SK-N-SH (cell line): ENCODE measurements at regions not wholly inside any gene's neighbourhood (a gene's known extent, or its start where the extent isn't known, plus 50 kb on each side); places are given as distances from the start of the nearest gene placed in this dataset.

Experiments
- CTCF ChIA-PET: fragments of 300-600, 350-600 bp; formaldehyde crosslinking; extraction: SDS; loops from one replicate; lab custom pipeline; 2021; lab: Yijun Ruan, JAX
- POLR2A ChIA-PET: fragments of 350-600 bp; sonication (Branson Sonifier 250); formaldehyde crosslinking; extraction: SDS; loops from one replicate; lab custom pipeline; 2020; ENCODE audit warnings: antibody characterized with exemption, inconsistent platforms; lab: Yijun Ruan, JAX
- DNase-seq: peaks from one replicate; pipeline ENCODE4 v3.0.0; 2012
- H2AFZ ChIP-seq: fragments of 200-600 bp; sonication (generic); 2 replicates; pipeline ENCODE4 v1.8.1; 2016; ENCODE audit warnings: antibody characterized with exemption, mild to moderate bottlenecking, low read depth
- H3F3A ChIP-seq: fragments of 200-600 bp; sonication (generic); replicated peaks from 2 replicates; pipeline ENCODE3; 2016; ENCODE audit warnings: antibody characterized with exemption, mild to moderate bottlenecking; ENCODE audit not compliant: insufficient read depth
- H3K27ac ChIP-seq, 2 experiments: fragments of 200-500 bp in 1 of 2; fragments of 200-600 bp in 1 of 2; sonication (Bioruptor generic) in 1 of 2; sonication (generic), shearing (Covaris generic) in 1 of 2; 2 replicates each; pipeline versions ENCODE4 v1.5.1 to v1.6.1; 2014 to 2016; ENCODE audit warnings: low read depth in 2 of 2, inconsistent platforms in 1 of 2, low read length in 1 of 2, mild to moderate bottlenecking in 1 of 2, mixed read lengths in 1 of 2
- H3K27me3 ChIP-seq: fragments of 200-600 bp; sonication (generic), shearing (Covaris generic); 2 replicates; pipeline ENCODE4 v1.6.1; 2016; ENCODE audit warnings: mixed run types; ENCODE audit not compliant: insufficient read depth
- H3K36me3 ChIP-seq, 2 experiments: fragments of 200-500 bp in 1 of 2; fragments of 200-600 bp in 1 of 2; sonication (Bioruptor generic) in 1 of 2; sonication (generic) in 1 of 2; replicated peaks in 1 of 2; 2 replicates each; pipeline versions ENCODE3 to v1.5.1; 2014 to 2016; ENCODE audit warnings: low read length in 1 of 2, mild to moderate bottlenecking in 1 of 2; ENCODE audit not compliant: insufficient read depth in 2 of 2, control insufficient read depth in 1 of 2
- H3K4me1 ChIP-seq, 2 experiments: fragments of 200-500 bp in 1 of 2; fragments of 200-600 bp in 1 of 2; sonication (Bioruptor generic) in 1 of 2; sonication (generic), shearing (Covaris generic) in 1 of 2; 2 replicates each; pipeline versions ENCODE4 v1.5.1 to v1.6.1; 2014 to 2016; ENCODE audit warnings: low read depth in 1 of 2, low read length in 1 of 2, mixed run types in 1 of 2; ENCODE audit not compliant: insufficient read depth in 2 of 2, control insufficient read depth in 1 of 2
- H3K4me2 ChIP-seq: fragments of 200-600 bp; sonication (generic), shearing (Covaris generic); 2 replicates; pipeline ENCODE4 v1.6.1; 2017; ENCODE audit warnings: mixed run types
- H3K4me3 ChIP-seq, 2 experiments: fragments of 200-500 bp in 1 of 2; fragments of 200-600 bp in 1 of 2; sonication (Bioruptor generic) in 1 of 2; sonication (generic), shearing (Covaris generic) in 1 of 2; 2 replicates each; pipeline versions ENCODE4 v1.5.1 to v1.8.1; 2014 to 2016; ENCODE audit warnings: low read depth in 2 of 2, inconsistent platforms in 1 of 2, low read length in 1 of 2, mild to moderate bottlenecking in 1 of 2, mixed read lengths in 1 of 2, moderate library complexity in 1 of 2
- H3K79me2 ChIP-seq: fragments of 200-600 bp; sonication (generic); 2 replicates; pipeline ENCODE4 v1.8.1; 2017; ENCODE audit warnings: mild to moderate bottlenecking; ENCODE audit not compliant: insufficient read depth
- H3K9ac ChIP-seq: fragments of 200-600 bp; sonication (generic); 2 replicates; pipeline ENCODE4 v1.6.1; 2017; ENCODE audit warnings: mixed run types
- H3K9me2 ChIP-seq: fragments of 200-600 bp; sonication (generic); 2 replicates; pipeline ENCODE4 v1.6.1; 2017; ENCODE audit warnings: mixed run types
- H3K9me3 ChIP-seq: fragments of 200-600 bp; sonication (generic); 2 replicates; pipeline ENCODE4 v1.6.1; 2017; ENCODE audit warnings: mixed run types, mild to moderate bottlenecking, moderate library complexity
- H4K20me1 ChIP-seq: fragments of 200-600 bp; sonication (generic); 2 replicates; pipeline ENCODE4 v1.6.1; 2017; ENCODE audit warnings: mild to moderate bottlenecking, mixed run types; ENCODE audit not compliant: insufficient read depth
- ELF1 ChIP-seq: IDR thresholded peaks from 2 replicates; pipeline ENCODE4 v1.4.0; 2012
- EP300 ChIP-seq, 2 experiments: IDR thresholded peaks; 2 replicates each; pipeline versions ENCODE4 v1.4.0 to v1.6.1; 2012; ENCODE audit warnings: borderline replicate concordance in 1 of 2, low read depth in 1 of 2, low read length in 1 of 2
- FOXJ3 ChIP-seq: sonication (generic); formaldehyde crosslinking; IDR thresholded peaks from 2 replicates; pipeline ENCODE4 v1.5.1; 2020; ENCODE audit warnings: mild to moderate bottlenecking, missing genetic modification reagents
- FOXM1 ChIP-seq: IDR thresholded peaks from 2 replicates; pipeline ENCODE4 v1.4.0; 2012; ENCODE audit warnings: low read depth, mild to moderate bottlenecking
- IRF3 ChIP-seq: fragments of 150-350 bp; IDR thresholded peaks from 2 replicates; pipeline ENCODE4 v1.6.1; 2016; ENCODE audit warnings: mild to moderate bottlenecking, low read depth, low read length
- NRF1 ChIP-seq: IDR thresholded peaks from 2 replicates; pipeline ENCODE4 v1.6.1; 2012; ENCODE audit warnings: low read depth, mild to moderate bottlenecking, low read length
- RCOR1 ChIP-seq: fragments of 150-350 bp; IDR thresholded peaks from 2 replicates; pipeline ENCODE4 v1.6.1; 2017; ENCODE audit warnings: antibody characterized with exemption, low read length
- SIN3A ChIP-seq: IDR thresholded peaks from 2 replicates; pipeline ENCODE4 v1.6.1; 2012; ENCODE audit warnings: low read depth, mild to moderate bottlenecking, low read length, moderate library complexity, borderline replicate concordance
- TCF12 ChIP-seq: IDR thresholded peaks from 2 replicates; pipeline ENCODE4 v1.4.0; 2012
- TEAD4 ChIP-seq: IDR thresholded peaks from 2 replicates; pipeline ENCODE4 v1.4.0; 2012; ENCODE audit warnings: mild to moderate bottlenecking, borderline replicate concordance; ENCODE audit not compliant: insufficient read depth
- YY1 ChIP-seq: IDR thresholded peaks from 2 replicates; pipeline ENCODE4 v1.4.0; 2012; ENCODE audit warnings: low read depth, mild to moderate bottlenecking
- WGBS: methylation state at CpG from one replicate; pipeline ENCODE4 v1.1.6; 2017; ENCODE audit warnings: low lambda C conversion rate; 5-methylcytosine and 5-hydroxymethylcytosine counted together
- TF ChIP-seq, protein P1 (sequence below): IDR thresholded peaks from 2 replicates; pipeline ENCODE4; 2012

DNA sequence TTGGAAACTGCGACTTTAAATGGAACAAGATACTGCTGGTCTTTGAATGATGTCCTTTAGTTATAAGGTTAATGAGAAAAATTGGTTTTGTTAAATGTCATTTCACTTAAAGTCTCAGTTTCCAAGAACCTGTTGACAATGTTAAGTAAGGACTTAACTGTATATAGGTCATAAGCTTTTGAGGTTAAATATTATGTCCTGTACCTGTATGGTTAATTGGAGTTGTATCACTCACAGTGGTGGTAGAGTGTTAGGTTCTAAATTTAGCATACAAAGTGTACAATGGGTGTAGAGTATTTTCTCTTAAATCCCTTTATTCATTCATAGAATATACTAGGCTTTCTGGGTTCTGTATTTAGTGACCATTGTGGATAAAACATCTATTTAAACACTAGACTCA is 110.2 kb downstream of the HAUS1 start:
- 87% methylated on average over 1 of the region's 1 CpG for WGBS
- CTCF ChIA-PET = interaction anchor here (0.9 to 1.6 kb wide), 3 partner anchors 15 to 41 kb away, joined by 3 to 4 read pairs (median 3); a partner anchor contains a TSS

DNA sequence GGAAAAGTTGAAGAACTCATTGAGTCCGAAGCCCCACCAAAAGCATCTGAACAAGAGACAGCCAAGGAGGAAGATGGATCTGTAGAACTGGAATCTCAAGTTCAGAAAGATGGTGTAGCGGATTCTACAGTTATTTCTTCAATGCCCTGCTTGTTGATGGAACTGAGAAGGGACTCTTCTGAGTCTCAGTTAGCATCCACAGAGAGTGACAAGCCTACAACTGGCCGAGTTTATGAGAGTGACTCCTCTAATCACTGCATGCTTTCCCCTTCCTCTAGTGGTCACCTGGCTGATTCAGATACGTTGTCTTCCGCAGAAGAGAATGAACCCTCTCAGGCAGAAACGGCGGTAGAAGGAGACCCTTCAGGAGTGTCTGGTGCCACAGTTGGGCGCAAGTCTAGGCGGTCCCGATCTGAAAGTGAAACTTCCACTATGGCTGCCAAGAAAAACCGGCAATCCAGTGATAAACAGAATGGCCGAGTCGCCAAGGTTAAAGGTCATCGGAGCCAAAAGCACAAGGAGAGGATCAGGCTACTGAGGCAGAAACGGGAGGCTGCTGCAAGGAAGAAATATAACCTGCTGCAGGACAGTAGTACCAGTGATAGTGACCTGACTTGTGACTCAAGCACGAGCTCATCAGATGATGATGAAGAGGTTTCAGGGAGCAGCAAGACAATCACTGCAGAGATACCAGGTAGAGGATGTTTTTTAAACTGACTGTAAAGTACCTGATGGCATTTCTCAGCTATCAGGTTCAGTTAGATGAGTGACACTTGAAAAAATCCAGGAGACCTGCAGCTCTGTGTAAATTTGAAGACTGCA is 111.9 kb downstream of the HAUS1 start:
- Histone ChIP-seq H3K4me3 (no peak overlapping the region), H3K9me2 (no peaks in the 10 kb centered on the region), H3K9me3 (no peaks in the 10 kb centered on the region), H3K4me1 (peaks cover 0 to 25% of the 10 kb centered on the region in 2 experiments; a peak in 2 of 4 replicates), H3K9ac (no peak overlapping the region), H2AFZ (no peak overlapping the region), H3K27me3 (no peaks in the 10 kb centered on the region), H3F3A (peaks cover 20% of the 10 kb centered on the region), H3K27ac (no peak overlapping the region), H3K36me3 (peaks cover 4 to 24% of the 10 kb centered on the region in 2 experiments), H3K4me2 (no peak overlapping the region), H3K79me2 (peaks cover 77% of the 10 kb centered on the region), H4K20me1 (peaks cover 39% of the 10 kb centered on the region)
- ChIA-PET POLR2A (no interaction called here), CTCF (interaction anchor here (0.6 kb wide), 1 partner anchor 48 kb away, joined by 3 read pairs; no protein-coding TSS in a partner anchor)
- TF ChIP-seq EP300 (IDR thresholded peaks at IDR 0.05; ENCODE audit: borderline replicate concordance in 1 of 2, low read depth in 1 of 2, low read length in 1 of 2) (no peak), TCF12 (peak; percentile 47)
- TF ChIP-seq, protein P1, sequence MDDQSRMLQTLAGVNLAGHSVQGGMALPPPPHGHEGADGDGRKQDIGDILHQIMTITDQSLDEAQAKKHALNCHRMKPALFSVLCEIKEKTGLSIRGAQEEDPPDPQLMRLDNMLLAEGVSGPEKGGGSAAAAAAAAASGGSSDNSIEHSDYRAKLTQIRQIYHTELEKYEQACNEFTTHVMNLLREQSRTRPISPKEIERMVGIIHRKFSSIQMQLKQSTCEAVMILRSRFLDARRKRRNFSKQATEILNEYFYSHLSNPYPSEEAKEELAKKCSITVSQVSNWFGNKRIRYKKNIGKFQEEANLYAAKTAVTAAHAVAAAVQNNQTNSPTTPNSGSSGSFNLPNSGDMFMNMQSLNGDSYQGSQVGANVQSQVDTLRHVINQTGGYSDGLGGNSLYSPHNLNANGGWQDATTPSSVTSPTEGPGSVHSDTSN = peak; percentile 30; the same call in 1 of the 2 replicates
- DNase-seq = no peak
- 93% methylated on average over 16 of the region's 16 CpGs for WGBS

More for the DNA sequence above, 110.2 kb downstream of the HAUS1 start:
- H3K4me1 ChIP-seq = peaks cover 0 to 11% of the 10 kb centered on the region in 2 experiments; a peak in 2 of 4 replicates
- DNase-seq = no peak
- H3K27me3 ChIP-seq = no peaks in the 10 kb centered on the region
- no peak overlapping the region for H3K4me3 ChIP-seq
- peaks cover 16% of the 10 kb centered on the region for H3F3A ChIP-seq
- peaks cover 44% of the 10 kb centered on the region for H4K20me1 ChIP-seq
- H3K9ac ChIP-seq = no peak overlapping the region
- POLR2A ChIA-PET = no interaction called here
- peaks cover 81% of the 10 kb centered on the region for H3K79me2 ChIP-seq
- H3K36me3 ChIP-seq = peaks cover 4 to 24% of the 10 kb centered on the region in 2 experiments
- H3K27ac ChIP-seq = no peak overlapping the region
- H3K4me2 ChIP-seq = no peak overlapping the region
- no peaks in the 10 kb centered on the region for H3K9me3 ChIP-seq
- TF ChIP-seq YY1 (no peak), FOXM1 (no peak), SIN3A (no peak), NRF1 (no peak), ELF1 (no peak), FOXJ3 (CRISPR knock-in tag) (no peak), IRF3 (no peak), TEAD4 (no peak), RCOR1 (no peak)
- H3K9me2 ChIP-seq = no peaks in the 10 kb centered on the region
- no peak overlapping the region for H2AFZ ChIP-seq
